ENCODE measurements at regions not wholly inside any gene's neighbourhood (a gene's known extent, or its start where the extent isn't known, plus 50 kb on each side); places are given as distances from the start of the nearest gene placed in this dataset.

- ChIA-PET CTCF (no interaction called here), POLR2A (ENCODE audit: low non-redundant PET) (no interaction called here)
- DNase-seq (ENCODE audit: low spot score), result no peak
These were observed 484.3 kb upstream of the LRATD1 start for GRCh38 chr2:14148216-14148615.

GRCh38 chr2:14157816-14158215, 474.7 kb upstream of the LRATD1 start:
- POLR2A ChIA-PET (ENCODE audit: low non-redundant PET), result no interaction called here
- CTCF ChIA-PET, result no interaction called here
- no peak overlapping the region for H3K27ac ChIP-seq
- no peak for TF ChIP-seq CTCF (conservative IDR thresholded peaks at IDR 0.05; ENCODE audit: low read depth)
- DNase-seq (ENCODE audit: low spot score), result no peak

More at GRCh38 chr2:14148216-14148615, 484.3 kb upstream of the LRATD1 start:
- no peak for TF ChIP-seq CTCF (conservative IDR thresholded peaks at IDR 0.05; ENCODE audit: low read depth)
- no peak overlapping the region for H3K27ac ChIP-seq

GRCh38 chr2:14180333-14180732, 452.2 kb upstream of the LRATD1 start:
- no peak for TF ChIP-seq CTCF (conservative IDR thresholded peaks at IDR 0.05; ENCODE audit: low read depth)
- DNase-seq (ENCODE audit: low spot score), result no peak
- POLR2A ChIA-PET (ENCODE audit: low non-redundant PET), result no interaction called here
- CTCF ChIA-PET, result interaction anchor here (0.7 kb wide), 1 partner anchor 300 kb away, joined by 3 read pairs; no protein-coding TSS in a partner anchor
- H3K27ac ChIP-seq, result no peak overlapping the region

GRCh38 chr2:14182227-14182946, 450.1 kb upstream of the LRATD1 start:
- no peak for DNase-seq (ENCODE audit: low spot score)
- no peak for TF ChIP-seq CTCF (conservative IDR thresholded peaks at IDR 0.05; ENCODE audit: low read depth)
- no peak overlapping the region for H3K27ac ChIP-seq
- POLR2A ChIA-PET (ENCODE audit: low non-redundant PET), result no interaction called here
- CTCF ChIA-PET, result no interaction called here

- ChIA-PET POLR2A (ENCODE audit: low non-redundant PET) (no interaction called here), CTCF (no interaction called here)
- TF ChIP-seq CTCF (conservative IDR thresholded peaks at IDR 0.05; ENCODE audit: low read depth), result no peak
- no peak for DNase-seq (ENCODE audit: low spot score)
- no peak overlapping the region for H3K27ac ChIP-seq
These were observed 446.6 kb upstream of the LRATD1 start for GRCh38 chr2:14185906-14186305.

- ChIA-PET POLR2A (ENCODE audit: low non-redundant PET) (no interaction called here), CTCF (interaction anchor here (2.1 kb wide), 1 partner anchor 446 kb away, joined by 6 read pairs; no protein-coding TSS in a partner anchor)
- H3K27ac ChIP-seq, result no peak overlapping the region
- DNase-seq (ENCODE audit: low spot score), result no peak
- no peak for TF ChIP-seq CTCF (conservative IDR thresholded peaks at IDR 0.05; ENCODE audit: low read depth)
These were observed 444.1 kb upstream of the LRATD1 start for GRCh38 chr2:14188446-14188845.

All from RWPE1 (cell line).